IMR-90 (cell line): ENCODE measurements at regions not wholly inside any gene's neighbourhood (a gene's known extent, or its start where the extent isn't known, plus 50 kb on each side); places are given as distances from the start of the nearest gene placed in this dataset.

Experiments
- ATAC-seq: fragments of 200-7000 bp; cut with Tn5 transposase; 2 replicates; pipeline ENCODE4 v1.9.1; 2020; ENCODE audit warnings: low read depth, mild to moderate bottlenecking, moderate library complexity
- BruUV-seq: library from RNA; stranded (reverse); fragments of 400-500 nt; replicated peaks from 2 replicates; lab custom pipeline; 2021; lab: Mats Ljungman, UMichigan
- CTCF ChIA-PET: fragments of 300-600 bp; formaldehyde crosslinking; extraction: SDS; loops from one replicate; lab custom pipeline; 2021; ENCODE audit warnings: antibody characterized with exemption; lab: Yijun Ruan, JAX
- POLR2A ChIA-PET: fragments of 300-600 bp; sonication (Branson Sonifier 250); formaldehyde crosslinking; loops from one replicate; lab custom pipeline; 2022; ENCODE audit warnings: antibody characterized with exemption; ENCODE audit not compliant: unreplicated experiment; lab: Charles Lee
- DNase-seq: peaks from one replicate; pipeline ENCODE4 v3.0.0; 2013
- H2AFZ ChIP-seq: replicated peaks from 2 replicates; pipeline ENCODE3; 2013; ENCODE audit warnings: low read length, mild to moderate bottlenecking; ENCODE audit not compliant: poor library complexity
- H2AK5ac ChIP-seq: 2 replicates; pipeline ENCODE4 v1.6.1; 2013; ENCODE audit warnings: low read depth, low read length, inconsistent platforms
- H2AK9ac ChIP-seq: replicated peaks from 2 replicates; pipeline ENCODE3; 2013; ENCODE audit warnings: mild to moderate bottlenecking, low read depth, low read length, moderate library complexity; ENCODE audit not compliant: poor library complexity
- H2BK120ac ChIP-seq: 2 replicates; pipeline ENCODE4 v1.6.1; 2013; ENCODE audit warnings: low read depth, low read length, inconsistent platforms
- H2BK15ac ChIP-seq: 3 replicates; pipeline ENCODE4 v1.6.1; 2013; ENCODE audit warnings: low read depth, low read length, inconsistent platforms
- H2BK20ac ChIP-seq: 2 replicates; pipeline ENCODE4 v1.6.1; 2013; ENCODE audit warnings: low read depth, mild to moderate bottlenecking, inconsistent platforms, low read length, moderate library complexity
- H2BK5ac ChIP-seq: 2 replicates; pipeline ENCODE4 v1.6.1; 2013; ENCODE audit warnings: mild to moderate bottlenecking, low read depth, low read length, inconsistent platforms; ENCODE audit not compliant: poor library complexity, severe bottlenecking
- H3K14ac ChIP-seq: replicated peaks from 2 replicates; pipeline ENCODE4 v1.6.1; 2013; ENCODE audit warnings: low read depth, low read length, inconsistent platforms
- H3K18ac ChIP-seq: 2 replicates; pipeline ENCODE4 v1.6.1; 2013; ENCODE audit warnings: low read depth, low read length, control low read depth
- H3K23ac ChIP-seq: 2 replicates; pipeline ENCODE4 v1.6.1; 2013; ENCODE audit warnings: low read depth, low read length, inconsistent platforms
- H3K27ac ChIP-seq: 2 replicates; pipeline ENCODE4 v1.5.1; 2013; ENCODE audit warnings: mild to moderate bottlenecking, control low read depth, low read length; ENCODE audit not compliant: insufficient read depth
- H3K27me3 ChIP-seq: 2 replicates; pipeline ENCODE4 v1.6.1; 2013; ENCODE audit warnings: low read length; ENCODE audit not compliant: control insufficient read depth, insufficient read depth
- H3K36me3 ChIP-seq: 2 replicates; pipeline ENCODE4 v1.6.1; 2013; ENCODE audit warnings: low read length, mixed read lengths; ENCODE audit not compliant: control insufficient read depth, insufficient read depth
- H3K4ac ChIP-seq: 2 replicates; pipeline ENCODE4 v1.6.1; 2013; ENCODE audit warnings: low read depth, low read length, inconsistent platforms
- H3K4me1 ChIP-seq: 2 replicates; pipeline ENCODE4 v1.6.1; 2013; ENCODE audit warnings: low read length, mixed read lengths; ENCODE audit not compliant: control insufficient read depth, insufficient read depth
- H3K4me2 ChIP-seq: 2 replicates; pipeline ENCODE4 v1.6.1; 2013; ENCODE audit warnings: low read depth, mild to moderate bottlenecking, control low read depth, low read length, moderate library complexity
- H3K4me3 ChIP-seq: 2 replicates; pipeline ENCODE4 v1.5.1; 2013; ENCODE audit warnings: low read depth, mild to moderate bottlenecking, control low read depth, low read length, moderate library complexity; ENCODE audit not compliant: insufficient read depth
- H3K56ac ChIP-seq: 2 replicates; pipeline ENCODE4 v1.6.1; 2013; ENCODE audit warnings: low read length, inconsistent platforms; ENCODE audit not compliant: insufficient read depth; ENCODE audit errors: extremely low read depth
- H3K79me1 ChIP-seq, 2 experiments: 2 replicates each; pipeline ENCODE4 v1.6.1; 2013; ENCODE audit warnings: low read length in 2 of 2, inconsistent platforms in 1 of 2, low read depth in 1 of 2
- H3K9ac ChIP-seq: 2 replicates; pipeline ENCODE4 v1.6.1; 2013; ENCODE audit warnings: low read depth, low read length, control low read depth
- H3K9me1 ChIP-seq: 2 replicates; pipeline ENCODE4 v1.6.1; 2013; ENCODE audit warnings: low read length, inconsistent platforms; ENCODE audit not compliant: insufficient read depth
- H3K9me3 ChIP-seq: 2 replicates; pipeline ENCODE4 v1.6.1; 2013; ENCODE audit warnings: low read length; ENCODE audit not compliant: control insufficient read depth, insufficient read depth
- H4K20me1 ChIP-seq: 2 replicates; pipeline ENCODE4 v1.6.1; 2013; ENCODE audit warnings: low read length, inconsistent platforms; ENCODE audit not compliant: insufficient read depth
- H4K5ac ChIP-seq: 2 replicates; pipeline ENCODE4 v1.6.1; 2013; ENCODE audit warnings: mild to moderate bottlenecking, low read depth, low read length, control low read depth
- H4K8ac ChIP-seq, 2 experiments: 2 replicates each; pipeline ENCODE4 v1.6.1; 2013; ENCODE audit warnings: low read depth in 2 of 2, low read length in 2 of 2, control low read depth in 1 of 2, inconsistent platforms in 1 of 2
- H4K91ac ChIP-seq: 2 replicates; pipeline ENCODE4 v1.6.1; 2013; ENCODE audit warnings: low read depth, low read length, inconsistent platforms; ENCODE audit not compliant: insufficient read depth
- CEBPB ChIP-seq: IDR thresholded peaks from 2 replicates; pipeline ENCODE4 v1.6.1; 2012; ENCODE audit warnings: low read depth, low read length, improper control_type of control experiment
- CHD1 ChIP-seq: IDR thresholded peaks from 2 replicates; pipeline ENCODE4 v1.6.1; 2012; ENCODE audit warnings: low read depth, low read length, improper control_type of control experiment
- FOS ChIP-seq: fragments of 150-350 bp; IDR thresholded peaks from 2 replicates; pipeline ENCODE4 v1.6.1; 2016; ENCODE audit warnings: low read depth, low read length
- MAFK ChIP-seq: IDR thresholded peaks from 2 replicates; pipeline ENCODE4 v1.6.1; 2012; ENCODE audit warnings: low read depth, low read length, improper control_type of control experiment
- MAZ ChIP-seq: IDR thresholded peaks from 2 replicates; pipeline ENCODE4 v1.6.1; 2012; ENCODE audit warnings: low read depth, mild to moderate bottlenecking, low read length, improper control_type of control experiment, moderate library complexity, borderline replicate concordance
- NFE2L2 ChIP-seq: fragments of 150-350 bp; IDR thresholded peaks from 2 replicates; pipeline ENCODE4 v1.6.1; 2016; ENCODE audit warnings: low read depth, mild to moderate bottlenecking, low read length
- RAD21 ChIP-seq: IDR thresholded peaks from 2 replicates; pipeline ENCODE4 v1.6.1; 2012; ENCODE audit warnings: low read length, improper control_type of control experiment
- RFX5 ChIP-seq: IDR thresholded peaks from 2 replicates; pipeline ENCODE4 v1.8.0; 2012; ENCODE audit warnings: low read depth, mild to moderate bottlenecking, low read length, moderate library complexity
- SMC3 ChIP-seq: fragments of 150-350 bp; IDR thresholded peaks from 2 replicates; pipeline ENCODE4 v1.6.1; 2016; ENCODE audit warnings: low read depth, mild to moderate bottlenecking, antibody characterized with exemption, low read length, moderate library complexity
- WGBS, 2 experiments: methylation state at CpG; one replicate each; pipeline versions ENCODE4 v1.1.5 to v1.1.7; 2013; ENCODE audit warnings: missing lambda C conversion rate in 2 of 2; ENCODE audit not compliant: insufficient read length in 1 of 2; ENCODE audit errors: extremely low coverage in 2 of 2; 5-methylcytosine and 5-hydroxymethylcytosine counted together
- dilution Hi-C: fragments of 300-500 bp; cut with HindIII; formaldehyde crosslinking; loops from one replicate; pipeline ENCODE4 v1.14.3; 2018; ENCODE audit warnings: low sequenced_read_pairs; ENCODE audit not compliant: unreplicated experiment
- in situ Hi-C: fragments of 300-500 bp; cut with MboI; formaldehyde crosslinking; loops from 3 replicates; pipeline ENCODE4 v1.14.3; 2019; ENCODE audit warnings: low sequenced_read_pairs, inconsistent platforms, mixed read lengths
- intact Hi-C: fragments of 100-400 bp; cut with micrococcal nuclease; formaldehyde crosslinking; loops from 2 replicates; pipeline ENCODE4 v1.10.0; 2022
- TF ChIP-seq, protein P1 (sequence below): fragments of 150-350 bp; IDR thresholded peaks from 2 replicates; pipeline ENCODE4 v1.6.1; 2017; ENCODE audit warnings: mild to moderate bottlenecking, antibody characterized with exemption, low read length, low read depth
- TF ChIP-seq, protein P2 (sequence below): conservative IDR thresholded peaks from 2 replicates; pipeline ENCODE4 v1.5.1; 2012; ENCODE audit warnings: mild to moderate bottlenecking, low read depth, low read length, improper control_type of control experiment

DNA sequence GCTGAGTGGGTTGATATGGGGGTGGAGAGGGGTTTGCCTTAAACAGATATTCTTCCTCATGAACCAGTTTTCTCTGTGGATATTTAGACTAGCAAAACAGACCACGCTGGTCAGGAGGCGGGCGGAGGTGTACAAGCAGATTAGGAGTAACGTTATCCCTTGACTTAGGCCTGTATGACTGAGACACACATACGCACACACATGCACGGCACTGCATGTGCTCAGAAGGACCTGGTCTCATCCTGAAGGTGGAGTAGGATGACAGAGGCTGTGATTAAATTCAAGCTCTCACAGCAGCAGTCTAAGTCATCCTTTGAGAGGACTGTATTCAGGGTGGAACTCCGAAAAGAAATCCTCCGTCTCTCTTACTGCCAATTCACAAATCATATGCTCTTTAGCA lies 209.7 kb downstream of the DIRAS2 start:
- H3K14ac ChIP-seq: no peak overlapping the region
- ChIA-PET POLR2A (no interaction called here), CTCF (no interaction called here)
- H3K4me3 ChIP-seq: no peak overlapping the region
- no peak overlapping the region for H3K9ac ChIP-seq
- H2BK15ac ChIP-seq: no peak overlapping the region
- no peak overlapping the region for H4K91ac ChIP-seq
- no peak overlapping the region for H2BK5ac ChIP-seq
- dilution Hi-C loops: no loop called here
- no peak overlapping the region for H2AFZ ChIP-seq
- intact Hi-C loops: no loop called here
- H3K23ac ChIP-seq: no peak overlapping the region
- no peaks in the 10 kb centered on the region for H3K27me3 ChIP-seq
- no peaks in the 10 kb centered on the region for H3K9me3 ChIP-seq
- H4K5ac ChIP-seq: no peak overlapping the region
- H3K79me1 ChIP-seq: no peaks in the 10 kb centered on the region
- no peak overlapping the region for H3K56ac ChIP-seq
- H3K4ac ChIP-seq: no peak overlapping the region
- ATAC-seq (no peak), DNase-seq (no peak)
- no peaks in the 10 kb centered on the region for H3K36me3 ChIP-seq
- H3K4me2 ChIP-seq: no peak overlapping the region
- no peaks in the 10 kb centered on the region for H4K20me1 ChIP-seq
- TF ChIP-seq, protein P1, sequence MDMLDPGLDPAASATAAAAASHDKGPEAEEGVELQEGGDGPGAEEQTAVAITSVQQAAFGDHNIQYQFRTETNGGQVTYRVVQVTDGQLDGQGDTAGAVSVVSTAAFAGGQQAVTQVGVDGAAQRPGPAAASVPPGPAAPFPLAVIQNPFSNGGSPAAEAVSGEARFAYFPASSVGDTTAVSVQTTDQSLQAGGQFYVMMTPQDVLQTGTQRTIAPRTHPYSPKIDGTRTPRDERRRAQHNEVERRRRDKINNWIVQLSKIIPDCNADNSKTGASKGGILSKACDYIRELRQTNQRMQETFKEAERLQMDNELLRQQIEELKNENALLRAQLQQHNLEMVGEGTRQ: no peak
- TF ChIP-seq MAFK (no peak), NFE2L2 (no peak), FOS (no peak), MAZ (no peak), CEBPB (no peak), CHD1 (no peak), SMC3 (no peak), RFX5 (no peak), RAD21 (no peak)
- TF ChIP-seq, protein P2, sequence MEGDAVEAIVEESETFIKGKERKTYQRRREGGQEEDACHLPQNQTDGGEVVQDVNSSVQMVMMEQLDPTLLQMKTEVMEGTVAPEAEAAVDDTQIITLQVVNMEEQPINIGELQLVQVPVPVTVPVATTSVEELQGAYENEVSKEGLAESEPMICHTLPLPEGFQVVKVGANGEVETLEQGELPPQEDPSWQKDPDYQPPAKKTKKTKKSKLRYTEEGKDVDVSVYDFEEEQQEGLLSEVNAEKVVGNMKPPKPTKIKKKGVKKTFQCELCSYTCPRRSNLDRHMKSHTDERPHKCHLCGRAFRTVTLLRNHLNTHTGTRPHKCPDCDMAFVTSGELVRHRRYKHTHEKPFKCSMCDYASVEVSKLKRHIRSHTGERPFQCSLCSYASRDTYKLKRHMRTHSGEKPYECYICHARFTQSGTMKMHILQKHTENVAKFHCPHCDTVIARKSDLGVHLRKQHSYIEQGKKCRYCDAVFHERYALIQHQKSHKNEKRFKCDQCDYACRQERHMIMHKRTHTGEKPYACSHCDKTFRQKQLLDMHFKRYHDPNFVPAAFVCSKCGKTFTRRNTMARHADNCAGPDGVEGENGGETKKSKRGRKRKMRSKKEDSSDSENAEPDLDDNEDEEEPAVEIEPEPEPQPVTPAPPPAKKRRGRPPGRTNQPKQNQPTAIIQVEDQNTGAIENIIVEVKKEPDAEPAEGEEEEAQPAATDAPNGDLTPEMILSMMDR: no peak
- no peaks in the 10 kb centered on the region for H3K9me1 ChIP-seq
- no peak overlapping the region for H4K8ac ChIP-seq
- no peak overlapping the region for H2BK20ac ChIP-seq
- no peak overlapping the region for H3K18ac ChIP-seq
- in situ Hi-C loops: no loop called here
- no peak overlapping the region for H3K27ac ChIP-seq
- H3K4me1 ChIP-seq: no peaks in the 10 kb centered on the region
- H2AK9ac ChIP-seq: no peak overlapping the region
- H2AK5ac ChIP-seq: no peak overlapping the region
- no peak overlapping the region for H2BK120ac ChIP-seq
- no CpG with 5 or more reads among the region's 8 CpGs for WGBS, 2 experiments
- BruUV-seq: no TSS peak
